Natural killer cell (primary cell): ENCODE measurements at regions not wholly inside any gene's neighbourhood (a gene's known extent, or its start where the extent isn't known, plus 50 kb on each side); places are given as distances from the start of the nearest gene placed in this dataset.
"Not testable (repeated sequence)": the region's sequence is repeated elsewhere in the genome, so short reads cannot be mapped to it uniquely, and the experiment has no call there.

Experiments used
- ATAC-seq, 3 donors: fragments of 150-1000 bp in 2 of 3; fragments of 200-7000 bp in 1 of 3; cut with Tn5 transposase; 1 replicate in 1 of 3; 2 replicates in 2 of 3; pipeline ENCODE4 v1.10.0; 2021; ENCODE audit warnings: mild to moderate bottlenecking in 2 of 3, moderate library complexity in 2 of 3
- DNase-seq, 2 donors: peaks; one replicate each; pipeline versions ENCODE4 v3.0.0 to v3.0.0-alpha.2; 2013 to 2021; ENCODE audit warnings: mixed read lengths in 1 of 2
- H3K27ac ChIP-seq: one replicate; pipeline ENCODE4 v1.5.1; 2013; ENCODE audit warnings: mild to moderate bottlenecking, low read length
- H3K27me3 ChIP-seq: one replicate; pipeline ENCODE4 v1.6.1; 2013; ENCODE audit warnings: low read length; ENCODE audit not compliant: control insufficient read depth, insufficient read depth
- H3K36me3 ChIP-seq: one replicate; pipeline ENCODE4 v1.6.1; 2013; ENCODE audit warnings: low read length; ENCODE audit not compliant: control insufficient read depth, insufficient read depth
- H3K4me1 ChIP-seq: one replicate; pipeline ENCODE4 v1.6.1; 2013; ENCODE audit warnings: low read length; ENCODE audit not compliant: control insufficient read depth, insufficient read depth
- H3K4me3 ChIP-seq: one replicate; pipeline ENCODE4 v1.5.1; 2013; ENCODE audit warnings: low read length
- H3K9me3 ChIP-seq: one replicate; pipeline ENCODE4 v1.6.1; 2013; ENCODE audit warnings: low read length; ENCODE audit not compliant: control insufficient read depth, insufficient read depth
- H3K27ac Mint-ChIP-seq, 2 donors: one replicate each; pipeline ENCODE4 v1.8.0; 2022; ENCODE audit warnings: mild to moderate bottlenecking in 2 of 2, mixed read lengths in 2 of 2, moderate library complexity in 1 of 2
- H3K27me3 Mint-ChIP-seq, 2 donors: one replicate each; pipeline ENCODE4 v1.8.0; 2022; ENCODE audit warnings: low read depth in 2 of 2, mixed read lengths in 2 of 2
- H3K36me3 Mint-ChIP-seq: one replicate; pipeline ENCODE4 v1.8.0; 2022; ENCODE audit warnings: mixed read lengths
- H3K4me1 Mint-ChIP-seq, 2 donors: one replicate each; pipeline ENCODE4 v1.8.0; 2022; ENCODE audit warnings: mixed read lengths in 2 of 2
- H3K4me3 Mint-ChIP-seq: one replicate; pipeline ENCODE4 v1.8.0; 2022; ENCODE audit warnings: mild to moderate bottlenecking, moderate library complexity, mixed read lengths
- H3K9me3 Mint-ChIP-seq, 2 donors: one replicate each; pipeline ENCODE4 v1.8.0; 2022; ENCODE audit warnings: mixed read lengths in 2 of 2
- WGBS: methylation state at CpG from one replicate; pipeline ENCODE4 v1.1.7; 2013; ENCODE audit warnings: missing lambda C conversion rate; ENCODE audit not compliant: insufficient coverage; 5-methylcytosine and 5-hydroxymethylcytosine counted together
- intact Hi-C: fragments of 100-400 bp; cut with micrococcal nuclease; formaldehyde crosslinking; loops from one replicate; pipeline ENCODE4 v1.14.2; 2022
- TF ChIP-seq, protein P1 (sequence below): fragments of 200-600 bp; IDR thresholded peaks from one replicate; pipeline ENCODE4 v1.8.0; 2022; ENCODE audit warnings: antibody characterized with exemption

DNA sequence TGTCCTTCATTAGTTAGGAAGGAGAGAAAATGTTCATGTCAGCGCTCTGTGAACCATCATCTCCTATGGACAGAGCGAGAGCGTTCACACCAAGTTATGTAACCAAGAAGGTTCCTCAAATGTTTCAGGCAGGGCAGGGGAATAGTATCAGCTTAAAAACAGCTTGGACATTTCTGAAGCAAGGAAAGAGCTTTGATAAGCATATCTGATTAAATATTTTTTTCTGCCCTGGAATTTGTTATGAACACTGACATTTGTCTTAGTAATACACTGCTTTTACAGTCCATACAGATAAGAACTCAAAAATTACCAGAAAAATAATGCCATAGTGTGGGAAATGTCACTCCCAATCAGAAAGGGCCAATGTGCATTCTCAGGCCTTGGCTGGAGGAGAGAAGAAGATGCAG lies 66.3 kb upstream of the LIFR start:
- H3K27ac ChIP-seq = no peak overlapping the region

DNA sequence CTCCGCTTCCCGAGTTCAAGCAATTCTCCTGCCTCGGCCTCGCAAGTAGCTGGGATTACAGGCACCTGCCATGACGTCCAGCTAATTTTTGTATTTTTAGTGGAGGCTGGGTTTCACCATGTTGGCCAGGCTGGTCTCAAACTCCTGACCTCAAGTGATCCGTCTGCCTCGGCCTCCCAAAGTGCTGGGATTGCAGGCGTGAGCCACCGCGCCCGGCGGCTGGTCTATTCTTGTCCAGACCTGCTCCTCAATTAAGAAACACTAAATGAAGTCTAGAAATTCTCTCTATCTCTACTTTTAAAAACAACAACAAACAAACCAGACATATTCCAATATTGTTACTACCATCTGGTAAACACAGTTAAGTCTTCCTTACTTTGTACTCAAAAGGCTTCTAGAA lies 68.1 kb upstream of the LIFR start:
- H3K9me3 Mint-ChIP-seq, ATAC-seq, H3K4me3 Mint-ChIP-seq, DNase-seq, H3K9me3 ChIP-seq, H3K27ac Mint-ChIP-seq, H3K36me3 ChIP-seq, H3K27ac ChIP-seq, H3K4me1 ChIP-seq, intact Hi-C loops, H3K4me1 Mint-ChIP-seq, H3K27me3 ChIP-seq, H3K4me3 ChIP-seq, H3K36me3 Mint-ChIP-seq, H3K27me3 Mint-ChIP-seq: not testable (repeated sequence)
- WGBS = 92% methylated on average over 12 of the region's 12 CpGs

More for the DNA sequence above, 66.3 kb upstream of the LIFR start:
- Histone ChIP-seq H3K9me3 (peaks cover 6% of the 10 kb centered on the region), H3K4me1 (no peaks in the 10 kb centered on the region), H3K36me3 (no peaks in the 10 kb centered on the region), H3K4me3 (no peak overlapping the region), H3K27me3 (no peaks in the 10 kb centered on the region)
- Mint-ChIP-seq H3K27ac (no peak overlapping the region), H3K36me3 (peaks cover 14% of the 10 kb centered on the region), H3K4me1 (no peaks in the 10 kb centered on the region), H3K27me3 (peaks cover 0 to 10% of the 10 kb centered on the region in 2 donors), H3K9me3 (peaks cover 15 to 21% of the 10 kb centered on the region in 2 donors), H3K4me3 (no peak overlapping the region)
- TF ChIP-seq, protein P1, sequence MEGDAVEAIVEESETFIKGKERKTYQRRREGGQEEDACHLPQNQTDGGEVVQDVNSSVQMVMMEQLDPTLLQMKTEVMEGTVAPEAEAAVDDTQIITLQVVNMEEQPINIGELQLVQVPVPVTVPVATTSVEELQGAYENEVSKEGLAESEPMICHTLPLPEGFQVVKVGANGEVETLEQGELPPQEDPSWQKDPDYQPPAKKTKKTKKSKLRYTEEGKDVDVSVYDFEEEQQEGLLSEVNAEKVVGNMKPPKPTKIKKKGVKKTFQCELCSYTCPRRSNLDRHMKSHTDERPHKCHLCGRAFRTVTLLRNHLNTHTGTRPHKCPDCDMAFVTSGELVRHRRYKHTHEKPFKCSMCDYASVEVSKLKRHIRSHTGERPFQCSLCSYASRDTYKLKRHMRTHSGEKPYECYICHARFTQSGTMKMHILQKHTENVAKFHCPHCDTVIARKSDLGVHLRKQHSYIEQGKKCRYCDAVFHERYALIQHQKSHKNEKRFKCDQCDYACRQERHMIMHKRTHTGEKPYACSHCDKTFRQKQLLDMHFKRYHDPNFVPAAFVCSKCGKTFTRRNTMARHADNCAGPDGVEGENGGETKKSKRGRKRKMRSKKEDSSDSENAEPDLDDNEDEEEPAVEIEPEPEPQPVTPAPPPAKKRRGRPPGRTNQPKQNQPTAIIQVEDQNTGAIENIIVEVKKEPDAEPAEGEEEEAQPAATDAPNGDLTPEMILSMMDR = no peak
- no peak for ATAC-seq
- intact Hi-C loops = no loop called here
- 56% methylated on average over 3 of the region's 3 CpGs for WGBS
- DNase-seq = no peak

DNA sequence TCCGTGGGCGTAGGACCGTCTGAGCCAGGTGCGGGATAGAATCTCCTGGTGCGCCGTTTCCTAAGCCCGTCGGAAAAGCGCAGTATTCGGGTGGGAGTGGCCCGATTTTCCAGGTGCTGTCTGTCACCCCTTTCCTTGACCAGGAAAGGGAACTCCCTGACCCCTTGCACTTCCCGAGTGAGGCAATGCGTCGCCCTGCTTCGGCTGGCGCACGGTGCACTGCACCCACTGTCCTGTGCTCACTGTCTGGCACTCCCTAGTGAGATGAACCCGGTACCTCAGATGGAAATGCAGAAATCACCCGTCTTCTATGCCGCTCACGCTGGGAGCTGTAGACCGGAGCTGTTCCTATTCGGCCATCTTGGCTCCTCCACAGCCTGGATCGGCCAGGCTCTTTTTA lies 74.9 kb upstream of the LIFR start:
- H3K27ac Mint-ChIP-seq, H3K36me3 ChIP-seq, H3K4me3 Mint-ChIP-seq, ATAC-seq, H3K36me3 Mint-ChIP-seq, H3K9me3 ChIP-seq, H3K4me3 ChIP-seq, H3K27me3 ChIP-seq, H3K27me3 Mint-ChIP-seq, H3K4me1 Mint-ChIP-seq, DNase-seq, H3K9me3 Mint-ChIP-seq, H3K27ac ChIP-seq, intact Hi-C loops, H3K4me1 ChIP-seq: not testable (repeated sequence)
- WGBS = 85% methylated on average over 23 of the region's 24 CpGs

DNA sequence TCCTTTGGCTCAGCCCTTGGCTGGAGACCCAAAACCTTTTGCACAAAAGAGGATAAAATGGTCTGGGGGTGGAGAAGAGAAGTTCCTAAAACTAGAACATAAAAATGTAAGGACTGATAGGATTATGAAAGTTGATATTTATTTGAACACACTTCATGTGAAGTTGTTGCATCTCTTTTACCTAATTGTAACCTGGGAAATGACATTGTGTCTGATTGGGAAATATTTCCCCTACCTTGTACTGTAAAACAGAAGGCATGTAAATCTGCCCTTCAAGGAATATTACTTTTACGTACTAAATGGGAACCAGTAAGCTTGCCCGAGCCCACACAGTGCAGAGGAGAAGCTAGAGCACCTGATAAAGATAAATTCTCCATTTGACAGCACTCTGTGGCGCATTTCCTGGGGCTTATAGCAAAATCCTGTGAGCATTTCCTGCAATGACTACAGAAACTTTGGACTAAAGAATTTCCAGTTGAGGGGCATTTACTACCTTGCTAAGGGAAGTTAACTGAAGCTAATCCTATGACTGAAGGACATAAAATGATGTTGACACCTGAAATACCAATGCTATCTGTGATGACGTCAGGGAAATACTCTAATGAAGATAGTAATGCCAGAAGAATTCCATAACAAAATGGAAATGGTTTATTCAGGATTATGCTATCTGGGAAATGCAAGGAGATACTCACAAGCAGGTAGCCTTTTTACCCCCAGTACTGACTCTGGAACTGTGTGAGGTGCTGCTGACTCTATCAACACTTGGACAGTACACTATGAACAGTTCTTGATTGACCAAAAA lies 78.3 kb upstream of the LIFR start:
- TF ChIP-seq, protein P1 = no peak
- Mint-ChIP-seq H3K27ac (no peak overlapping the region), H3K4me1 (no peaks in the 10 kb centered on the region), H3K36me3 (no peaks in the 10 kb centered on the region), H3K4me3 (no peak overlapping the region), H3K9me3 (peaks cover 2 to 7% of the 10 kb centered on the region in 2 donors), H3K27me3 (no peaks in the 10 kb centered on the region)
- intact Hi-C loops = no loop called here
- H3K4me1 ChIP-seq = no peaks in the 10 kb centered on the region
- H3K36me3 ChIP-seq = no peaks in the 10 kb centered on the region
- 26% methylated on average over 4 of the region's 4 CpGs for WGBS
- no peak overlapping the region for H3K27ac ChIP-seq
- ATAC-seq = no peak
- no peak overlapping the region for H3K4me3 ChIP-seq
- H3K9me3 ChIP-seq = peaks cover 4% of the 10 kb centered on the region
- DNase-seq = no peak
- H3K27me3 ChIP-seq = no peaks in the 10 kb centered on the region
